ENCODE measurements at regions not wholly inside any gene's neighbourhood (a gene's known extent, or its start where the extent isn't known, plus 50 kb on each side); places are given as distances from the start of the nearest gene placed in this dataset.

DNA sequence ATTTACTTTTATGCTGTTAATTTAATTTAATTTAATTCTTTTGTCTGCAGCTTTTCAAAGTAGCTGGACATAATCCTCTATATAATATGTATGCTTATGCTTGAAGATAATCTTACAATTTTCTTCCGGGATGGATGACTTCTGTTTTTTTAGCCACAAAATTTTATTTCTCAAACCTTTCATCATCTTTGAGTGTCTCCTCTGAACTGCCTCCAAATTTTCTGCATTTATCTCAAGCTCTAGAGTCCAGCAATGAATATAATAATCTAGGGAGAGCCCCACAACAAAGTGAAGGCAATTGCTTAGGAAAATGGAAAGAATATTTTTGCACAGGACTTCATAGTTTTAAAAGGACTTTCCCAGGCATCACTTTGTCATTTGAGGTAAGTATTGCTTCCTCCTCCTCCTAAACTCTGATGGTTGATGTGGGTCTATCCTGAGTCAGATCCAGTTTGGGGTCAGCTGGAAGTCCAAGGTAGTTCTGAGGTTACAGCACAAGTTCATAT is 53.7 kb upstream of the FAM3C start:
- no peak for FAIRE-seq
- CTCF ChIA-PET = interaction anchor here (1.5 to 1.6 kb wide), 2 partner anchors 12 to 83 kb away, joined by 4 to 5 read pairs; no protein-coding TSS in a partner anchor
- intact Hi-C loops (cut with micrococcal nuclease) = loop anchor here (5.0 kb wide), 1 partner anchor 53 kb away; no protein-coding TSS in a partner anchor

More for the DNA sequence above, 53.7 kb upstream of the FAM3C start:
- dilution Hi-C loops (cut with MboI; ENCODE audit: extremely low pct_ligation_motif_present, low sequenced_read_pairs) = no loop called here
- Histone ChIP-seq H3K27me3 (ENCODE audit: control insufficient read depth in 2 of 2, insufficient read depth in 2 of 2, low read length in 2 of 2) (no peaks in the 10 kb centered on the region), H3K9me1 (replicated peaks; ENCODE audit: control insufficient read depth, extremely low read depth, insufficient read depth, low read length) (no peaks in the 10 kb centered on the region), H3K27ac (ENCODE audit: insufficient read depth, low read depth, low read length) (no peak overlapping the region), H3K4me2 (ENCODE audit: insufficient read depth, low read length) (no peak overlapping the region), H2AFZ (ENCODE audit: low read depth, low read length) (no peak overlapping the region), H3K36me3 (ENCODE audit: control insufficient read depth in 2 of 2, extremely low read depth in 1 of 2, insufficient read depth in 2 of 2, low read length in 2 of 2) (no peaks in the 10 kb centered on the region), H3K79me2 (ENCODE audit: control insufficient read depth, insufficient read depth, low read length) (no peaks in the 10 kb centered on the region), H3K4me1 (ENCODE audit: control insufficient read depth, extremely low read depth, insufficient read depth, low read length) (peaks cover 11% of the 10 kb centered on the region), H4K20me1 (replicated peaks; ENCODE audit: control insufficient read depth, extremely low read depth, insufficient read depth, low read length) (no peaks in the 10 kb centered on the region), H3K9ac (replicated peaks; ENCODE audit: extremely low read depth, insufficient read depth, low read length) (no peak overlapping the region), H3K9me3 (replicated peaks; ENCODE audit: control insufficient read depth, insufficient read depth, low read length) (no peaks in the 10 kb centered on the region), H3K4me3 (replicated peaks in 1 of 3; ENCODE audit: insufficient read depth in 1 of 3, low read depth in 1 of 3, low read length in 3 of 3) (no peak overlapping the region)
- no peak for DNase-seq (ENCODE audit: low read depth, low spot score)
- no TSS peak for BruUV-seq (replicated peaks)
- POLR2A ChIA-PET = no interaction called here
- TF ChIP-seq GATA2 (IDR thresholded peaks at IDR 0.05; ENCODE audit: insufficient read depth, insufficient read length, low read depth, low read length) (no peak), MYC (IDR thresholded peaks at IDR 0.05; ENCODE audit: low read depth, low read length) (no peak), CTCF (IDR thresholded peaks at IDR 0.05; ENCODE audit: extremely low read depth in 1 of 2, insufficient read depth in 1 of 2, low read depth in 1 of 2, low read length in 2 of 2) (no peak), FOS (IDR thresholded peaks at IDR 0.05; ENCODE audit: borderline replicate concordance, insufficient read depth, low read length) (no peak)
